Upper lobe of left lung (tissue), 4 donors: ENCODE measurements at regions not wholly inside any gene's neighbourhood (a gene's known extent, or its start where the extent isn't known, plus 50 kb on each side); places are given as distances from the start of the nearest gene placed in this dataset.

Experiments
- EP300 ChIP-seq, 4 donors: sonication (generic); formaldehyde crosslinking; IDR thresholded peaks; one replicate each; pipeline ENCODE4 v1.5.1; 2017; ENCODE audit warnings: antibody characterized with exemption in 4 of 4, control low read depth in 2 of 4
- POLR2A ChIP-seq, 4 donors: fragments of 450-650 bp; IDR thresholded peaks; one replicate each; pipeline ENCODE4 v1.5.1; 2016 to 2017; ENCODE audit warnings: antibody characterized with exemption in 4 of 4, mild to moderate bottlenecking in 2 of 4
- TF ChIP-seq, protein P1 (sequence below), 6 experiments: fragments of 450-650 bp in 4 of 6; fragments of 200-600 bp in 2 of 6; sonication (generic) in 2 of 6; IDR thresholded peaks; one replicate each; pipeline ENCODE4 v1.5.1; 2016 to 2019; ENCODE audit warnings: antibody characterized with exemption in 6 of 6

DNA sequence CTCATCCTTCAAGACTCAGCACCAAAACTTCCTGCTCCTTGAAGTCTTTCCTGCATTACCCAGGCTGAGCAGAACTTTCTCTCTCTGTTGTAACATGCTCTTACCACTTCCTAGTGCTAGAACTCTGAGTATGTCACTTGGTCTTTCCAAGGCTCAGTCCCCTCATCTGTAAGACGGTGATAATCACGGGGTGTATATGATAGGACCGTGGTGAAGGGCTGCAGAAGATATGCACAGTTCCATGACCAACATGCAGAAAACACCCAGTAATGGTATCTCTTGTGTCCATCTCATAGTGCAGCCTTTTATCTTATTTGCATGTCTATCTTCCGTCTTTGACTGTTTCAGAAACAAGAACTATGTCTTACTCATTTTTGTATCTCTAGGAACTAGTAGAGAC, 154.5 kb downstream of the ZNF621 start:
- TF ChIP-seq POLR2A (IDR thresholded peaks at IDR 0.05) (no peak), EP300 (IDR thresholded peaks at IDR 0.05) (no peak)
- TF ChIP-seq, protein P1, sequence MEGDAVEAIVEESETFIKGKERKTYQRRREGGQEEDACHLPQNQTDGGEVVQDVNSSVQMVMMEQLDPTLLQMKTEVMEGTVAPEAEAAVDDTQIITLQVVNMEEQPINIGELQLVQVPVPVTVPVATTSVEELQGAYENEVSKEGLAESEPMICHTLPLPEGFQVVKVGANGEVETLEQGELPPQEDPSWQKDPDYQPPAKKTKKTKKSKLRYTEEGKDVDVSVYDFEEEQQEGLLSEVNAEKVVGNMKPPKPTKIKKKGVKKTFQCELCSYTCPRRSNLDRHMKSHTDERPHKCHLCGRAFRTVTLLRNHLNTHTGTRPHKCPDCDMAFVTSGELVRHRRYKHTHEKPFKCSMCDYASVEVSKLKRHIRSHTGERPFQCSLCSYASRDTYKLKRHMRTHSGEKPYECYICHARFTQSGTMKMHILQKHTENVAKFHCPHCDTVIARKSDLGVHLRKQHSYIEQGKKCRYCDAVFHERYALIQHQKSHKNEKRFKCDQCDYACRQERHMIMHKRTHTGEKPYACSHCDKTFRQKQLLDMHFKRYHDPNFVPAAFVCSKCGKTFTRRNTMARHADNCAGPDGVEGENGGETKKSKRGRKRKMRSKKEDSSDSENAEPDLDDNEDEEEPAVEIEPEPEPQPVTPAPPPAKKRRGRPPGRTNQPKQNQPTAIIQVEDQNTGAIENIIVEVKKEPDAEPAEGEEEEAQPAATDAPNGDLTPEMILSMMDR (IDR thresholded peaks at IDR 0.05): no peak
